ENCODE measurements at regions not wholly inside any gene's neighbourhood (a gene's known extent, or its start where the extent isn't known, plus 50 kb on each side); places are given as distances from the start of the nearest gene placed in this dataset.

GRCh38 chr4:158997660-158998349 is 105.1 kb upstream of the RAPGEF2 start:
- no peak overlapping the region for H3K4me3 ChIP-seq
- TF ChIP-seq POLR2A (IDR thresholded peaks at IDR 0.05) (no peak), EP300 (IDR thresholded peaks at IDR 0.05) (no peak), CTCF (IDR thresholded peaks at IDR 0.05) (no peak), POLR2AphosphoS5 (IDR thresholded peaks at IDR 0.05) (no peak)
- peak overlapping the region in 3 of 4 donors; percentile 37 to 62 (median 50) for H3K27ac ChIP-seq
- no peaks in the 10 kb centered on the region for H3K36me3 ChIP-seq
- intact Hi-C loops (cut with DNase I): no loop called here
- H3K27me3 ChIP-seq: no peaks in the 10 kb centered on the region
- peaks cover 0 to 32% (median 7%) of the 10 kb centered on the region in 4 donors for H3K4me1 ChIP-seq
- no peak for DNase-seq
- WGBS, 2 donors: 60 to 79% methylated on average over 4 of the region's 4 CpGs
- no peaks in the 10 kb centered on the region for H3K9me3 ChIP-seq

GRCh38 chr4:158998624-158999023 is 104.3 kb upstream of the RAPGEF2 start:
- Histone ChIP-seq H3K9me3 (no peaks in the 10 kb centered on the region), H3K27me3 (no peaks in the 10 kb centered on the region), H3K4me3 (no peak overlapping the region), H3K27ac (peak overlapping the region in 1 of 4 donors; percentile 50), H3K36me3 (no peaks in the 10 kb centered on the region), H3K4me1 (peaks cover 0 to 26% (median 7%) of the 10 kb centered on the region in 4 donors)
- DNase-seq: no peak
- 11 to 65% methylated on average over 6 of the region's 6 CpGs for WGBS, 2 donors
- no peak for TF ChIP-seq POLR2A (IDR thresholded peaks at IDR 0.05)
- no peak for TF ChIP-seq CTCF (IDR thresholded peaks at IDR 0.05)
- no peak for TF ChIP-seq EP300 (IDR thresholded peaks at IDR 0.05)
- no peak for TF ChIP-seq POLR2AphosphoS5 (IDR thresholded peaks at IDR 0.05)
- intact Hi-C loops (cut with DNase I): no loop called here

GRCh38 chr4:158999166-158999682 is 103.7 kb upstream of the RAPGEF2 start:
- H3K27me3 ChIP-seq: no peaks in the 10 kb centered on the region
- intact Hi-C loops (cut with DNase I): no loop called here
- no peak overlapping the region for H3K27ac ChIP-seq
- H3K9me3 ChIP-seq: no peaks in the 10 kb centered on the region
- peaks cover 0 to 23% (median 7%) of the 10 kb centered on the region in 4 donors for H3K4me1 ChIP-seq
- no peak overlapping the region for H3K4me3 ChIP-seq
- no peak for DNase-seq
- H3K36me3 ChIP-seq: no peaks in the 10 kb centered on the region
- TF ChIP-seq CTCF (IDR thresholded peaks at IDR 0.05): no peak
- no peak for TF ChIP-seq POLR2AphosphoS5 (IDR thresholded peaks at IDR 0.05)
- TF ChIP-seq EP300 (IDR thresholded peaks at IDR 0.05): no peak
- no peak for TF ChIP-seq POLR2A (IDR thresholded peaks at IDR 0.05)

DNA sequence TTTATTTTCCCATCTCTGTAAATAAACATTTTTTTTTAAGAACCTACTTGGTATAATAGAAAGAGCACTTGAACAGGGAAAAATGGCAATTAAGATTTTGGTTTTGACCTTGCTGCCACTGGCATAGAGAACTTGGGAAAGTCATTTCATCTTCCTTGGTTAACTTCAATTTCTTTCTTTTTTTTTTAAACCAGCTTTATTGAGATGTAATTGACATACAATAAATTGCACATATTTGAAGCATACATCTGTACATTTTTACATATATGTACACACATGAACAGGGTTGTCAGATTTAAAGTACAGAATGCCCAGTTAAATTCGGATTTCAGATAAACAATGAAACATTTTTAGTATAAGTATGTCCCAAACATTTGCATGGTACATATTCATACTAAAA is 103.0 kb upstream of the RAPGEF2 start:
- Histone ChIP-seq H3K27me3 (no peaks in the 10 kb centered on the region), H3K4me1 (peaks cover 0 to 23% (median 7%) of the 10 kb centered on the region in 4 donors), H3K4me3 (no peak overlapping the region), H3K27ac (no peak overlapping the region), H3K36me3 (no peaks in the 10 kb centered on the region), H3K9me3 (no peaks in the 10 kb centered on the region)
- TF ChIP-seq EP300 (IDR thresholded peaks at IDR 0.05): no peak
- no peak for TF ChIP-seq POLR2A (IDR thresholded peaks at IDR 0.05)
- no peak for TF ChIP-seq CTCF (IDR thresholded peaks at IDR 0.05)
- TF ChIP-seq POLR2AphosphoS5 (IDR thresholded peaks at IDR 0.05): no peak
- no peak for DNase-seq
- intact Hi-C loops (cut with DNase I): no loop called here
- WGBS, 2 donors: 81 to 85% methylated on average over 1 of the region's 1 CpG
